GM12872 (cell line): ENCODE measurements at regions not wholly inside any gene's neighbourhood (a gene's known extent, or its start where the extent isn't known, plus 50 kb on each side); places are given as distances from the start of the nearest gene placed in this dataset.
A peak's percentile ranks its signal among the peaks of the same experiment; 100 is the strongest.

Source experiments
- CTCF ChIP-seq: IDR thresholded peaks from 3 replicates; pipeline ENCODE4 v1.5.1; 2011; ENCODE audit warnings: low read depth, mild to moderate bottlenecking, low read length, moderate library complexity; ENCODE audit not compliant: insufficient read depth

- TF ChIP-seq CTCF = no peak
These were observed 498.9 kb downstream of the RERGL start for GRCh38 chr12:17591005-17591681.

- peak; percentile 44 for TF ChIP-seq CTCF
These were observed 501.0 kb downstream of the RERGL start for GRCh38 chr12:17588968-17589367.

- no peak for TF ChIP-seq CTCF
These were observed 510.6 kb downstream of the RERGL start for GRCh38 chr12:17579205-17580026.

GRCh38 chr12:17577405-17577804 lies 512.6 kb downstream of the RERGL start:
- TF ChIP-seq CTCF = no peak

DNA sequence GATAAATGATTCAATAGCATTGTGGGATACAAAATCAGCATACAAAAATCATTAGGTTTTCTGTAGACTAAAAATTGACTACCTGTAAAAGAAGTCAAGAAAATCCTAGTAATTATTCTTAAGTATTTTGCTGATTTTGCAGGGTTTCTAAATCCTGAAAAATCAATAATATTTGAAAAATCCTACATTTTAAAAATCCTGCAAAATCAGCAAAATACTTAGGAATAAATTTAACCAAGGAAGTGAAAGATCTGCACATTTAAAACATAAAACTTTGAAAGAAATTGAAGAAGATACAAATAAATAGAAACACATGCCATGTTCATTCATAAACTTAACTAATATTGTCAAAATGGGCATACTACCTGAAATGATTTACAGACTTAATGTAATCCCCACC lies 517.7 kb downstream of the RERGL start:
- no peak for TF ChIP-seq CTCF

DNA sequence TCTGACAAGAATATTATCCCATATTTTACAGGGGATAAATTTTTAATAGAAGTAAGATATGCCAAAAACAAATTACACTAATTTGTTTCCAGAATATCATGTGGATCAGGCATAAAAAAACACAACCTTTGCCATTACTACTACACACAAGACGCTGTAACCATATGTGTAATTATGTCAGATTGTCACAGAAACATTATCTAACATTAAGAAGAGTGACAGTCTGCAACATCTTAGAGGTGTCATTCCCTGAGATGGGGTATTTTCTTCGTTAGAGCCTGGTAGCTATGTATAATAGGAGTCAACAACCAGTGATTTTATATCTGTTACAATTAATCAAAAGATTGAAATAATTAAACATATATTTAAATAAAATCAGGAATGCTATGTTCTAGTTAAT lies 518.9 kb downstream of the RERGL start:
- TF ChIP-seq CTCF = no peak

- no peak for TF ChIP-seq CTCF
These were observed 540.0 kb downstream of the RERGL start for GRCh38 chr12:17550011-17550410.
